H1 (cell line): ENCODE measurements at regions not wholly inside any gene's neighbourhood (a gene's known extent, or its start where the extent isn't known, plus 50 kb on each side); places are given as distances from the start of the nearest gene placed in this dataset.

ENCODE experiments used
- CTCF ChIA-PET: fragments of 300-600 bp; sonication (Branson Sonifier 250); formaldehyde crosslinking; loops from one replicate; lab custom pipeline; 2021; ENCODE audit not compliant: partially characterized antibody; lab: Charles Lee
- POLR2A ChIA-PET: fragments of 300-600 bp; sonication (Branson Sonifier 250); formaldehyde crosslinking; loops from one replicate; lab custom pipeline; 2021; ENCODE audit warnings: inconsistent platforms; ENCODE audit not compliant: partially characterized antibody; lab: Charles Lee
- DNase-seq, 2 experiments: peaks; one replicate each; pipeline versions ENCODE4 v3.0.0 to v3.0.0-alpha.2; 2010 to 2022; ENCODE audit warnings: low spot score in 2 of 2, low read depth in 1 of 2, mixed read lengths in 1 of 2
- FAIRE-seq: peaks from 2 replicates; lab custom pipeline; 2011; peaks lifted over from hg19 to GRCh38; lab: Jason Lieb, UNC
- H2AFZ ChIP-seq: 2 replicates; pipeline ENCODE4 v1.8.1; 2012; ENCODE audit warnings: low read length, inconsistent platforms
- H2AK5ac ChIP-seq: 2 replicates; pipeline ENCODE4 v1.6.1; 2013; ENCODE audit warnings: low read depth, low read length
- H2BK120ac ChIP-seq: replicated peaks from 2 replicates; pipeline ENCODE3; 2013; ENCODE audit warnings: low read depth, low read length, inconsistent platforms
- H2BK12ac ChIP-seq: 2 replicates; pipeline ENCODE4 v1.6.1; 2013; ENCODE audit warnings: low read depth, low read length
- H2BK15ac ChIP-seq: 2 replicates; pipeline ENCODE4 v1.6.1; 2013; ENCODE audit warnings: low read length
- H2BK20ac ChIP-seq: 2 replicates; pipeline ENCODE4 v1.6.1; 2013; ENCODE audit warnings: low read length
- H2BK5ac ChIP-seq: 2 replicates; pipeline ENCODE4 v1.6.1; 2013; ENCODE audit warnings: low read depth, low read length
- H3K14ac ChIP-seq: 2 replicates; pipeline ENCODE4 v1.6.1; 2013; ENCODE audit warnings: inconsistent platforms; ENCODE audit not compliant: insufficient read length
- H3K18ac ChIP-seq: 2 replicates; pipeline ENCODE4 v1.6.1; 2013; ENCODE audit warnings: low read length; ENCODE audit errors: extremely low read depth
- H3K23ac ChIP-seq: 2 replicates; pipeline ENCODE4 v1.6.1; 2013; ENCODE audit warnings: inconsistent platforms; ENCODE audit not compliant: insufficient read length
- H3K23me2 ChIP-seq: 2 replicates; pipeline ENCODE4 v1.6.1; 2013; ENCODE audit warnings: low read depth, low read length
- H3K27ac ChIP-seq: 2 replicates; pipeline ENCODE4 v1.6.1; 2011; ENCODE audit warnings: low read depth, low read length, inconsistent platforms
- H3K27me3 ChIP-seq, 4 experiments: replicated peaks in 1 of 4; 1 replicate in 1 of 4; 2 replicates in 3 of 4; pipeline versions ENCODE4 v1.6.1 to v1.8.1; 2011 to 2013; ENCODE audit warnings: low read length in 3 of 4, mild to moderate bottlenecking in 3 of 4, inconsistent platforms in 2 of 4, mixed read lengths in 2 of 4, moderate library complexity in 1 of 4; ENCODE audit not compliant: control insufficient read depth in 3 of 4, insufficient read depth in 3 of 4; ENCODE audit errors: extremely low read depth in 1 of 4
- H3K36me3 ChIP-seq, 4 experiments: 2 replicates each; pipeline versions ENCODE4 v1.6.1 to v1.8.1; 2011 to 2013; ENCODE audit warnings: mild to moderate bottlenecking in 4 of 4, low read length in 3 of 4, moderate library complexity in 2 of 4, control low read depth in 1 of 4, inconsistent platforms in 1 of 4; ENCODE audit not compliant: insufficient read depth in 4 of 4, control insufficient read depth in 2 of 4
- H3K4ac ChIP-seq: replicated peaks from 2 replicates; pipeline ENCODE3; 2013; ENCODE audit warnings: low read length, low read depth, mixed read lengths, inconsistent platforms; ENCODE audit not compliant: insufficient read length
- H3K4me1 ChIP-seq, 4 experiments: replicated peaks in 1 of 4; 1 replicate in 1 of 4; 2 replicates in 3 of 4; pipeline versions ENCODE4 v1.6.1 to v1.8.1; 2011 to 2013; ENCODE audit warnings: low read length in 3 of 4, inconsistent platforms in 2 of 4, mixed read lengths in 1 of 4; ENCODE audit not compliant: insufficient read depth in 4 of 4, control insufficient read depth in 3 of 4
- H3K4me2 ChIP-seq, 2 experiments: 2 replicates each; pipeline versions ENCODE4 v1.6.1 to v1.8.1; 2011 to 2013; ENCODE audit warnings: low read depth in 2 of 2, low read length in 2 of 2, control low read depth in 1 of 2, inconsistent platforms in 1 of 2, mild to moderate bottlenecking in 1 of 2; ENCODE audit not compliant: insufficient read depth in 1 of 2
- H3K4me3 ChIP-seq, 4 experiments: fragments of 200-600, 300-600 bp in 1 of 4; sonication (generic), shearing (Covaris generic), sonication (Bioruptor Twin) in 1 of 4; 2 replicates each; pipeline versions ENCODE4 v1.5.1 to v1.8.1; 2011 to 2016; ENCODE audit warnings: low read length in 4 of 4, low read depth in 3 of 4, control low read depth in 2 of 4, inconsistent platforms in 2 of 4, mild to moderate bottlenecking in 2 of 4, mixed read lengths in 1 of 4, moderate library complexity in 1 of 4; ENCODE audit not compliant: insufficient read depth in 2 of 4; ENCODE audit errors: extremely low read depth in 1 of 4
- H3K56ac ChIP-seq: replicated peaks from 2 replicates; pipeline ENCODE3; 2013; ENCODE audit warnings: low read depth, mild to moderate bottlenecking, mixed read lengths, low read length, inconsistent platforms; ENCODE audit not compliant: insufficient read length
- H3K79me1 ChIP-seq: 2 replicates; pipeline ENCODE4 v1.6.1; 2013; ENCODE audit warnings: low read depth, low read length, control low read depth
- H3K79me2 ChIP-seq, 2 experiments: 2 replicates each; pipeline versions ENCODE4 v1.6.1 to v1.8.1; 2012 to 2013; ENCODE audit warnings: low read length in 2 of 2, mild to moderate bottlenecking in 2 of 2, inconsistent platforms in 1 of 2; ENCODE audit not compliant: insufficient read depth in 2 of 2, control insufficient read depth in 1 of 2
- H3K9ac ChIP-seq, 4 experiments: replicated peaks in 1 of 4; 1 replicate in 1 of 4; 2 replicates in 3 of 4; pipeline versions ENCODE4 v1.6.1 to v1.8.1; 2011 to 2013; ENCODE audit warnings: low read depth in 3 of 4, low read length in 3 of 4, control low read depth in 2 of 4, mild to moderate bottlenecking in 2 of 4, moderate library complexity in 2 of 4, inconsistent platforms in 1 of 4; ENCODE audit errors: extremely low read depth in 1 of 4
- H3K9me3 ChIP-seq, 2 experiments: 2 replicates each; pipeline versions ENCODE4 v1.6.1 to v1.8.1; 2012 to 2013; ENCODE audit warnings: mild to moderate bottlenecking in 2 of 2, moderate library complexity in 2 of 2, control low read depth in 1 of 2, inconsistent platforms in 1 of 2, low read depth in 1 of 2, low read length in 1 of 2, mixed read lengths in 1 of 2; ENCODE audit not compliant: insufficient read depth in 2 of 2
- H4K20me1 ChIP-seq, 2 experiments: replicated peaks in 1 of 2; 2 replicates each; pipeline versions ENCODE3 to v1.8.1; 2011 to 2013; ENCODE audit warnings: inconsistent platforms in 2 of 2, low read length in 2 of 2, mild to moderate bottlenecking in 1 of 2; ENCODE audit not compliant: insufficient read depth in 2 of 2, control insufficient read depth in 1 of 2
- H4K5ac ChIP-seq: 2 replicates; pipeline ENCODE4 v1.6.1; 2013; ENCODE audit warnings: low read length, low read depth, mixed read lengths, inconsistent platforms; ENCODE audit not compliant: insufficient read length
- H4K8ac ChIP-seq: 2 replicates; pipeline ENCODE4 v1.8.0; 2013; ENCODE audit warnings: mild to moderate bottlenecking, moderate library complexity, low read length, inconsistent platforms; ENCODE audit not compliant: insufficient read depth; ENCODE audit errors: extremely low read depth
- H4K91ac ChIP-seq: replicated peaks from 2 replicates; pipeline ENCODE3; 2013; ENCODE audit warnings: low read length, mixed read lengths, inconsistent platforms; ENCODE audit not compliant: insufficient read length
- BCL11A ChIP-seq, 2 experiments: IDR thresholded peaks; one replicate each; pipeline ENCODE4 v1.6.1; 2011; ENCODE audit warnings: low read depth in 2 of 2, low read length in 2 of 2, mild to moderate bottlenecking in 2 of 2
- CTBP2 ChIP-seq: IDR thresholded peaks from 2 replicates; pipeline ENCODE4 v1.7.0; 2011; ENCODE audit warnings: borderline replicate concordance, mild to moderate bottlenecking, moderate library complexity, mixed read lengths, low read length; ENCODE audit not compliant: insufficient read depth, insufficient read length
- KDM1A ChIP-seq: fragments of 200-600, 300-600 bp; sonication (generic); IDR thresholded peaks from 2 replicates; pipeline ENCODE4 v1.7.1; 2016; ENCODE audit warnings: mild to moderate bottlenecking, low read length, borderline replicate concordance
- KDM4A ChIP-seq: IDR thresholded peaks from one replicate; pipeline ENCODE4 v1.7.1; 2012; ENCODE audit warnings: low read depth, mild to moderate bottlenecking, moderate library complexity, low read length, inconsistent platforms; ENCODE audit not compliant: severe bottlenecking
- RAD21 ChIP-seq, 2 experiments: IDR thresholded peaks in 1 of 2; conservative IDR thresholded peaks in 1 of 2; 2 replicates each; pipeline ENCODE4 v1.6.1; 2011; ENCODE audit warnings: low read depth in 2 of 2, low read length in 2 of 2, improper control_type of control experiment in 1 of 2, inconsistent platforms in 1 of 2, mild to moderate bottlenecking in 1 of 2, moderate library complexity in 1 of 2
- WGBS, 2 experiments: shearing (Covaris generic) in 1 of 2; methylation state at CpG; one replicate each; pipeline versions ENCODE4 v1.1.6 to v1.1.7; 2013 to 2015; ENCODE audit warnings: low lambda C conversion rate in 2 of 2, mixed read lengths in 2 of 2, inconsistent platforms in 1 of 2, low coverage in 1 of 2, missing lambda C conversion rate in 1 of 2; ENCODE audit not compliant: insufficient replicate concordance in 2 of 2, insufficient coverage in 1 of 2, insufficient read length in 1 of 2; ENCODE audit errors: extremely low coverage in 1 of 2, missing lambda C conversion rate in 1 of 2; 5-methylcytosine and 5-hydroxymethylcytosine counted together

GRCh38 chr7:24227603-24228359 lies 56.2 kb upstream of the NPY start:
- peaks cover 2 to 17% (median 11%) of the 10 kb centered on the region in 4 experiments; a peak in 6 of 7 replicates for H3K4me1 ChIP-seq
- POLR2A ChIA-PET = interaction anchor here (1.0 kb wide), 1 partner anchor 8 kb away, joined by 3 read pairs; no protein-coding TSS in a partner anchor
- TF ChIP-seq KDM1A (no peak), KDM4A (no peak), BCL11A (IDR thresholded peaks at IDR 0.05; ENCODE audit: low read depth in 2 of 2, low read length in 2 of 2) (no peak), RAD21 (IDR thresholded peaks at IDR 0.05 in 1 of 2, conservative IDR thresholded peaks at IDR 0.05 in 1 of 2; ENCODE audit: low read depth in 2 of 2, low read length in 2 of 2) (no peak), CTBP2 (no peak)
- TF ChIP-seq, all 59 proteins: peak for 0

More at GRCh38 chr7:24227603-24228359, 56.2 kb upstream of the NPY start:
- H2BK20ac ChIP-seq = no peak overlapping the region
- H2AFZ ChIP-seq = no peak overlapping the region
- H3K9me3 ChIP-seq = no peaks in the 10 kb centered on the region
- no peak overlapping the region for H3K23ac ChIP-seq
- H4K8ac ChIP-seq = no peak overlapping the region
- no peaks in the 10 kb centered on the region for H3K36me3 ChIP-seq
- H2BK15ac ChIP-seq = no peak overlapping the region
- no peaks in the 10 kb centered on the region for H3K79me1 ChIP-seq
- H3K79me2 ChIP-seq = no peaks in the 10 kb centered on the region
- H3K4me3 ChIP-seq = no peak overlapping the region
- H3K23me2 ChIP-seq = no peaks in the 10 kb centered on the region; the same call in 1 of the 2 replicates
- no peak overlapping the region for H3K9ac ChIP-seq
- no peak overlapping the region for H2BK5ac ChIP-seq
- H3K27ac ChIP-seq = no peak overlapping the region
- CTCF ChIA-PET = interaction anchor here (1.2 to 1.8 kb wide), 3 partner anchors 8 to 288 kb away, joined by 3 to 5 read pairs (median 3); no protein-coding TSS in a partner anchor
- H3K27me3 ChIP-seq = peaks cover 0 to 3% (median 0%) of the 10 kb centered on the region in 4 experiments; a peak in 1 of 7 replicates
- H3K4me2 ChIP-seq = peak overlapping the region in 1 of 2 experiments; percentile 15; a peak in 1 of 4 replicates
- H2BK12ac ChIP-seq = no peak overlapping the region
- H3K56ac ChIP-seq = no peak overlapping the region
- H4K20me1 ChIP-seq = no peaks in the 10 kb centered on the region
- H3K14ac ChIP-seq = no peak overlapping the region
- H3K4ac ChIP-seq = no peak overlapping the region
- H4K91ac ChIP-seq = no peak overlapping the region
- H2BK120ac ChIP-seq = no peak overlapping the region
- DNase-seq (no peak), FAIRE-seq (no peak)
- H3K18ac ChIP-seq = no peak overlapping the region
- no peak overlapping the region for H2AK5ac ChIP-seq
- 74% methylated on average over 7 of the region's 8 CpGs; no CpG with 5 or more reads in 1 of the 2 experiments for WGBS, 2 experiments
- no peak overlapping the region for H4K5ac ChIP-seq
